GM23248 (cell line): ENCODE measurements at regions not wholly inside any gene's neighbourhood (a gene's known extent, or its start where the extent isn't known, plus 50 kb on each side); places are given as distances from the start of the nearest gene placed in this dataset.

Experiments
- DNase-seq: peaks from one replicate; pipeline ENCODE4 v3.0.0-alpha.2; 2015
- H2AFZ ChIP-seq: fragments of 200-600 bp; sonication (generic); 2 replicates; pipeline ENCODE4 v1.6.1; 2016; ENCODE audit warnings: antibody characterized with exemption
- H3F3A ChIP-seq: fragments of 200-600 bp; sonication (generic); 2 replicates; pipeline ENCODE4 v1.6.1; 2016; ENCODE audit warnings: mild to moderate bottlenecking, antibody characterized with exemption, mixed run types; ENCODE audit not compliant: insufficient read depth
- H3K27ac ChIP-seq: fragments of 200-600 bp; sonication (generic); 2 replicates; pipeline ENCODE4 v1.5.1; 2016; ENCODE audit warnings: mild to moderate bottlenecking
- H3K27me3 ChIP-seq: fragments of 200-600 bp; sonication (generic); replicated peaks from 2 replicates; pipeline ENCODE4 v1.6.1; 2016; ENCODE audit warnings: mild to moderate bottlenecking; ENCODE audit not compliant: insufficient read depth
- H3K36me3 ChIP-seq: fragments of 200-600 bp; sonication (generic); 2 replicates; pipeline ENCODE4 v1.6.1; 2016; ENCODE audit warnings: low read depth, mild to moderate bottlenecking
- H3K4me1 ChIP-seq: fragments of 200-600 bp; sonication (generic); 2 replicates; pipeline ENCODE4 v1.6.1; 2016; ENCODE audit warnings: mild to moderate bottlenecking; ENCODE audit not compliant: insufficient read depth
- H3K4me2 ChIP-seq: fragments of 200-600 bp; sonication (generic); one replicate; pipeline ENCODE4 v1.6.1; 2016; ENCODE audit warnings: mild to moderate bottlenecking; ENCODE audit not compliant: unreplicated experiment
- H3K4me3 ChIP-seq: fragments of 200-600 bp; sonication (generic); 2 replicates; pipeline ENCODE4 v1.5.1; 2016; ENCODE audit warnings: mild to moderate bottlenecking
- H3K79me2 ChIP-seq: fragments of 200-600 bp; sonication (generic); 2 replicates; pipeline ENCODE4 v1.6.1; 2016; ENCODE audit warnings: mild to moderate bottlenecking; ENCODE audit not compliant: insufficient read depth
- H3K9ac ChIP-seq: fragments of 200-600 bp; sonication (generic); 2 replicates; pipeline ENCODE4 v1.6.1; 2016; ENCODE audit warnings: mild to moderate bottlenecking
- H3K9me2 ChIP-seq: fragments of 200-600 bp; sonication (generic); 2 replicates; pipeline ENCODE4 v1.6.1; 2016; ENCODE audit warnings: mixed run types, mild to moderate bottlenecking, moderate library complexity; ENCODE audit not compliant: insufficient read depth
- H3K9me3 ChIP-seq: fragments of 200-600 bp; sonication (generic); one replicate; pipeline ENCODE4 v1.6.1; 2017; ENCODE audit warnings: low read depth
- H4K20me1 ChIP-seq: fragments of 200-600 bp; sonication (generic); 2 replicates; pipeline ENCODE4 v1.6.0; 2016; ENCODE audit not compliant: insufficient read depth
- EZH2 ChIP-seq: fragments of 200-600 bp; sonication (generic); IDR thresholded peaks from 2 replicates; pipeline ENCODE4 v1.6.1; 2018; ENCODE audit warnings: antibody characterized with exemption, mild to moderate bottlenecking; ENCODE audit not compliant: insufficient read depth, poor library complexity, severe bottlenecking
- EZH2phosphoT487 ChIP-seq: fragments of 200-600 bp; sonication (generic); IDR thresholded peaks from 2 replicates; pipeline ENCODE4 v1.6.1; 2018; ENCODE audit warnings: antibody characterized with exemption, moderate library complexity, mild to moderate bottlenecking, low read depth; ENCODE audit not compliant: insufficient read depth
- WGBS, 2 experiments: methylation state at CpG; one replicate each; pipeline ENCODE4 v1.1.6; 2015 to 2017; ENCODE audit warnings: low lambda C conversion rate in 2 of 2, low coverage in 1 of 2; ENCODE audit errors: missing lambda C conversion rate in 2 of 2; 5-methylcytosine and 5-hydroxymethylcytosine counted together
- in situ Hi-C: fragments of 300-500 bp; cut with MboI; formaldehyde crosslinking; loops from 2 replicates; pipeline ENCODE4 v1.15.0; 2020

DNA sequence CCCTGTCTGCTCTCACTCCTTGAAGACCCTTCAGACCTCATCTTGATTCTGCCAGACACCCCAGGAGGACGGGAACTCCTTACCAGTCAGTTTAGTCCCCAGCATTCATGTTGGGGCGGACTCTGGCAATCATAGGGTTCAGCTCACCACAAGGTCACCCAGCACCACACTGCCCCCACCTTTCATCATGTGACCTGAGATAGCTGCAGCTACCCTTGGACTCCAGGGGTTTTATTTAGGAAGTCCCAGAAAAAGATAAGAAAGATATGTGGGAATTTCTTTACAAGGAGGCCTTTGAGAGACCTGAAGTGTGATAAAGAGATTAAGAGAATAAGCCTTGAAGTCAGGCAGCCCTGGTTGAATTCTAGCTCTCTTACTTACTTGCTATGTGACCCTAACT, 59.8 kb upstream of the NLK start:
- TF ChIP-seq EZH2 (no peak), EZH2phosphoT487 (no peak)
- in situ Hi-C loops = no loop called here
- H3F3A ChIP-seq = no peaks in the 10 kb centered on the region
- H3K27ac ChIP-seq = no peak overlapping the region
- no peaks in the 10 kb centered on the region for H4K20me1 ChIP-seq
- H3K79me2 ChIP-seq = no peaks in the 10 kb centered on the region
- H3K9ac ChIP-seq = no peak overlapping the region
- H3K4me2 ChIP-seq = no peak overlapping the region
- no peak for DNase-seq
- no peaks in the 10 kb centered on the region for H3K36me3 ChIP-seq
- H3K9me2 ChIP-seq = no peaks in the 10 kb centered on the region
- H3K4me3 ChIP-seq = no peak overlapping the region
- no peaks in the 10 kb centered on the region for H3K27me3 ChIP-seq
- no peak overlapping the region for H2AFZ ChIP-seq
- H3K4me1 ChIP-seq = peaks cover 9% of the 10 kb centered on the region; the same call in 1 of the 2 replicates
- WGBS, 2 experiments = 54 to 55% methylated on average over 2 of the region's 2 CpGs
- H3K9me3 ChIP-seq = no peaks in the 10 kb centered on the region

GRCh38 chr17:27983853-27984252, 58.6 kb upstream of the NLK start:
- TF ChIP-seq EZH2 = no peak
- TF ChIP-seq EZH2phosphoT487 = no peak
- no peaks in the 10 kb centered on the region for H3K36me3 ChIP-seq
- no peak overlapping the region for H3K4me3 ChIP-seq
- H3K9me3 ChIP-seq = no peaks in the 10 kb centered on the region
- H3K79me2 ChIP-seq = no peaks in the 10 kb centered on the region
- H3K27me3 ChIP-seq = no peaks in the 10 kb centered on the region
- H2AFZ ChIP-seq = no peak overlapping the region
- in situ Hi-C loops = no loop called here
- no peak overlapping the region for H3K9ac ChIP-seq
- H3K27ac ChIP-seq = no peak overlapping the region
- peaks cover 9% of the 10 kb centered on the region; the same call in 1 of the 2 replicates for H3K4me1 ChIP-seq
- WGBS, 2 experiments = 69 to 79% methylated on average over 1 of the region's 1 CpG
- H4K20me1 ChIP-seq = no peaks in the 10 kb centered on the region
- no peak overlapping the region for H3K4me2 ChIP-seq
- H3F3A ChIP-seq = no peaks in the 10 kb centered on the region
- H3K9me2 ChIP-seq = no peaks in the 10 kb centered on the region
- no peak for DNase-seq

DNA sequence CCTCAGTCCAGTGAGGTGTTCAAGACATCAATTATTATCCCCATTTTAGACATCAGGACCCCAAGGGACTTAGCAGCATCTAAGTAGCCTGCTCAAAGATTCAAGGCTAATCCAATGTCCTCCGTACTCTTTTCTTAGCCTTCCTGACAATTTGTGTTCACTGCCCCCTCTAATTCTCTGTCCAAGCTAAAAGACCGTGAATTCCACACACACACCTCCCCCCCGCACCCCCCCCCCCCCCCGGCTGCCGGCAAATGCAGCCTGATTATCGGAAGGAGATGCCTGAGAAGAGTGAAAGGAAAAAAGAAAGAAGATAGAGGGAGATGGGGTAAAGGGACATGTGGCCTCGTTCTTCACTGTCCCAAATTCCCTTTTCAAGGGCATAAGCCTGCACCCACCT, 58.1 kb upstream of the NLK start:
- in situ Hi-C loops = no loop called here
- 0 out of 2 replicates have a peak, but pooled peaks cover 6% of the 10 kb centered on the region for H3K4me1 ChIP-seq
- H3K4me2 ChIP-seq = no peak overlapping the region
- H3K4me3 ChIP-seq = no peak overlapping the region
- WGBS, 2 experiments = 48 to 49% methylated on average over 7 of the region's 7 CpGs
- no peaks in the 10 kb centered on the region for H3K27me3 ChIP-seq
- H3K9ac ChIP-seq = no peak overlapping the region
- H2AFZ ChIP-seq = no peak overlapping the region
- H3K9me2 ChIP-seq = no peaks in the 10 kb centered on the region
- no peak overlapping the region for H3K27ac ChIP-seq
- no peaks in the 10 kb centered on the region for H3K9me3 ChIP-seq
- TF ChIP-seq EZH2 = no peak
- TF ChIP-seq EZH2phosphoT487 = no peak
- DNase-seq = no peak
- no peaks in the 10 kb centered on the region for H4K20me1 ChIP-seq
- no peaks in the 10 kb centered on the region for H3K79me2 ChIP-seq
- no peaks in the 10 kb centered on the region for H3K36me3 ChIP-seq
- no peaks in the 10 kb centered on the region for H3F3A ChIP-seq

- DNase-seq = no peak
- Histone ChIP-seq H3K27ac (no peak overlapping the region), H4K20me1 (no peaks in the 10 kb centered on the region), H3K27me3 (no peaks in the 10 kb centered on the region), H3K36me3 (no peaks in the 10 kb centered on the region), H3F3A (no peaks in the 10 kb centered on the region), H3K4me1 (0 out of 2 replicates have a peak, but pooled peaks cover 6% of the 10 kb centered on the region), H3K79me2 (no peaks in the 10 kb centered on the region), H3K9me3 (no peaks in the 10 kb centered on the region), H3K9ac (no peak overlapping the region), H3K4me2 (no peak overlapping the region), H3K9me2 (no peaks in the 10 kb centered on the region), H2AFZ (no peak overlapping the region), H3K4me3 (no peak overlapping the region)
- in situ Hi-C loops = no loop called here
- 56 to 57% methylated on average over 6 of the region's 6 CpGs for WGBS, 2 experiments
- TF ChIP-seq EZH2 (no peak), EZH2phosphoT487 (no peak)
These were observed 57.7 kb upstream of the NLK start for GRCh38 chr17:27984816-27985215.

DNA sequence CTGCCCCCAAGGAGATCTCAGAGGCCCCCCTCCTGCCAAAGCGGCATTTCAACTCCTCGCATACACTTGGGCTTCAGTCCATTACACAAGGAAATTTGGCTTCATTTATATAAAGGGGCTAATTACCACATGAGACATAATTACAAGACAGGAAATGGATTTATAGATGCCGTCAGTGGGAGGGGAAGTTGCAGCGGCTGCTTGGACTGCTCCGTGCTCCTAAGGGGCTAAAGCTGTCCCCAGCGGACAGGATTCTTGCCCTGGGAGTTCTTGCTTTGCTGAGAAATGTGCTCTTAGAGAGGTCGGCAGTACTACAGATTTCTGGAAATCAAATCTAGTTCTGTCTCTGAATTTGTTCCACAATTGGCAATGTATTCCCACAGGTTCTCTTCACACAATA, 57.2 kb upstream of the NLK start:
- TF ChIP-seq EZH2phosphoT487 (no peak), EZH2 (no peak)
- Histone ChIP-seq H3K9ac (no peak overlapping the region), H3K36me3 (no peaks in the 10 kb centered on the region), H3K9me2 (no peaks in the 10 kb centered on the region), H3K4me1 (0 out of 2 replicates have a peak, but pooled peaks cover 1% of the 10 kb centered on the region), H2AFZ (no peak overlapping the region), H3K27ac (no peak overlapping the region), H3F3A (no peaks in the 10 kb centered on the region), H3K4me2 (no peak overlapping the region), H3K79me2 (no peaks in the 10 kb centered on the region), H3K9me3 (no peaks in the 10 kb centered on the region), H3K27me3 (no peaks in the 10 kb centered on the region), H4K20me1 (no peaks in the 10 kb centered on the region), H3K4me3 (no peak overlapping the region)
- in situ Hi-C loops = no loop called here
- no peak for DNase-seq
- 30 to 38% methylated on average over 7 of the region's 7 CpGs for WGBS, 2 experiments
